ENCODE measurements at regions not wholly inside any gene's neighbourhood (a gene's known extent, or its start where the extent isn't known, plus 50 kb on each side); places are given as distances from the start of the nearest gene placed in this dataset.

DNA sequence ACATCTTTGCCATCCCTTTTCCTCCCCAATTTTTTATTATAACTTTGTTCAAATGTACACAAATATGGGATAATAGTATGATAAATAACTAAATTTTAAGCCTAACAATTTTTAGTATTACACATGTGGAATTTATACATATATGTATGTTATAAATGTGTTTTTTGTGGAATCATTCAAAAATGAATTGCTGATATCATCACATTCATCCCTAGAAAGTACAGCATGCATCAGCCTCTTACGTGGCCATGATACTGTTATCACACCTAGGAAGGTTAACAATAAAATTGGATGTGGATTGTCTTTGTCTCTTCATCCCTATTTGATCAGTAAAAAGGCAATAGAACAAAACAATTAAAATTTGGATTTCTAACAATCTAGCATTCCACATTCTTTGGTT, 73.7 kb upstream of the DAP start:
- WGBS (ENCODE audit: extremely low coverage, insufficient read length, low lambda C conversion rate) = no CpG with 5 or more reads among the region's 1 CpG
- no peak for DNase-seq

More for the DNA sequence above, 73.7 kb upstream of the DAP start:
- no peak overlapping the region for H3T11ph ChIP-seq (ENCODE audit: low read length)
- no peaks in the 10 kb centered on the region for H3K79me1 ChIP-seq (ENCODE audit: insufficient read depth, low read depth, low read length, poor library complexity, severe bottlenecking)
- H3K23ac ChIP-seq (ENCODE audit: insufficient read length, low read depth, low read length) = no peak overlapping the region
- H3K4me2 ChIP-seq (ENCODE audit: insufficient read depth, insufficient read length, low read length) = no peak overlapping the region
- no peaks in the 10 kb centered on the region for H3K79me2 ChIP-seq (ENCODE audit: insufficient read depth, low read length)
- no peak overlapping the region for H2AK5ac ChIP-seq (ENCODE audit: insufficient read length, low read length)
- H3K14ac ChIP-seq (ENCODE audit: insufficient read depth, low read length) = no peak overlapping the region
- TF ChIP-seq, protein P1, sequence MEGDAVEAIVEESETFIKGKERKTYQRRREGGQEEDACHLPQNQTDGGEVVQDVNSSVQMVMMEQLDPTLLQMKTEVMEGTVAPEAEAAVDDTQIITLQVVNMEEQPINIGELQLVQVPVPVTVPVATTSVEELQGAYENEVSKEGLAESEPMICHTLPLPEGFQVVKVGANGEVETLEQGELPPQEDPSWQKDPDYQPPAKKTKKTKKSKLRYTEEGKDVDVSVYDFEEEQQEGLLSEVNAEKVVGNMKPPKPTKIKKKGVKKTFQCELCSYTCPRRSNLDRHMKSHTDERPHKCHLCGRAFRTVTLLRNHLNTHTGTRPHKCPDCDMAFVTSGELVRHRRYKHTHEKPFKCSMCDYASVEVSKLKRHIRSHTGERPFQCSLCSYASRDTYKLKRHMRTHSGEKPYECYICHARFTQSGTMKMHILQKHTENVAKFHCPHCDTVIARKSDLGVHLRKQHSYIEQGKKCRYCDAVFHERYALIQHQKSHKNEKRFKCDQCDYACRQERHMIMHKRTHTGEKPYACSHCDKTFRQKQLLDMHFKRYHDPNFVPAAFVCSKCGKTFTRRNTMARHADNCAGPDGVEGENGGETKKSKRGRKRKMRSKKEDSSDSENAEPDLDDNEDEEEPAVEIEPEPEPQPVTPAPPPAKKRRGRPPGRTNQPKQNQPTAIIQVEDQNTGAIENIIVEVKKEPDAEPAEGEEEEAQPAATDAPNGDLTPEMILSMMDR (conservative IDR thresholded peaks at IDR 0.05) = no peak
- Mint-ChIP-seq H3K36me3 (ENCODE audit: insufficient read depth in 1 of 3, low read depth in 3 of 3) (no peaks in the 10 kb centered on the region), H3K27ac (no peak overlapping the region), H3K4me3 (no peak overlapping the region), H3K27me3 (ENCODE audit: low read depth) (no peaks in the 10 kb centered on the region; the same call in 1 of the 2 replicates), H3K9me3 (no peaks in the 10 kb centered on the region), H3K4me1 (peaks cover 0 to 4% of the 10 kb centered on the region in 2 experiments; a peak in 1 of 4 replicates)
- no peak overlapping the region for H3K27ac ChIP-seq (ENCODE audit: insufficient read length, low read depth, low read length)
- H2BK12ac ChIP-seq (ENCODE audit: insufficient read length, low read depth, low read length) = no peak overlapping the region
- no peaks in the 10 kb centered on the region for H3K27me3 ChIP-seq (ENCODE audit: insufficient read depth, low read length)
- H2BK15ac ChIP-seq (ENCODE audit: low read depth, low read length) = no peak overlapping the region
- H3K4ac ChIP-seq (ENCODE audit: low read depth, low read length) = no peak overlapping the region
- no peak overlapping the region for H4K5ac ChIP-seq (ENCODE audit: insufficient read length, low read depth, low read length)
- no peaks in the 10 kb centered on the region for H3K9me3 ChIP-seq (ENCODE audit: control insufficient read depth, low read depth, low read length)
- no peak overlapping the region for H2BK120ac ChIP-seq (ENCODE audit: low read depth, low read length, poor library complexity, severe bottlenecking)
- H2AFZ ChIP-seq (ENCODE audit: low read length) = no peak overlapping the region
- no peaks in the 10 kb centered on the region for H3K23me2 ChIP-seq (ENCODE audit: insufficient read length, low read depth, low read length, poor library complexity, severe bottlenecking)
- no peak overlapping the region for H2BK20ac ChIP-seq (ENCODE audit: low read depth, low read length, poor library complexity, severe bottlenecking)
- H4K91ac ChIP-seq (ENCODE audit: insufficient read length, low read depth, low read length) = no peak overlapping the region
- H3K4me1 ChIP-seq (ENCODE audit: insufficient read depth, low read length) = no peaks in the 10 kb centered on the region
- no peak overlapping the region for H3K56ac ChIP-seq (ENCODE audit: insufficient read length, low read depth, low read length)
- no peak overlapping the region for H2BK5ac ChIP-seq (ENCODE audit: insufficient read length, low read length)
- H3K18ac ChIP-seq (ENCODE audit: insufficient read length, low read depth, low read length) = no peak overlapping the region
- H4K20me1 ChIP-seq (ENCODE audit: control insufficient read depth, insufficient read depth, insufficient read length) = no peaks in the 10 kb centered on the region
- no peak overlapping the region for H3K9ac ChIP-seq (ENCODE audit: extremely low read depth, insufficient read length, low read length)
- no peak overlapping the region for H4K8ac ChIP-seq (replicated peaks; ENCODE audit: insufficient read length, low read depth, low read length)
